ENCODE measurements at regions not wholly inside any gene's neighbourhood (a gene's known extent, or its start where the extent isn't known, plus 50 kb on each side); places are given as distances from the start of the nearest gene placed in this dataset.

DNA sequence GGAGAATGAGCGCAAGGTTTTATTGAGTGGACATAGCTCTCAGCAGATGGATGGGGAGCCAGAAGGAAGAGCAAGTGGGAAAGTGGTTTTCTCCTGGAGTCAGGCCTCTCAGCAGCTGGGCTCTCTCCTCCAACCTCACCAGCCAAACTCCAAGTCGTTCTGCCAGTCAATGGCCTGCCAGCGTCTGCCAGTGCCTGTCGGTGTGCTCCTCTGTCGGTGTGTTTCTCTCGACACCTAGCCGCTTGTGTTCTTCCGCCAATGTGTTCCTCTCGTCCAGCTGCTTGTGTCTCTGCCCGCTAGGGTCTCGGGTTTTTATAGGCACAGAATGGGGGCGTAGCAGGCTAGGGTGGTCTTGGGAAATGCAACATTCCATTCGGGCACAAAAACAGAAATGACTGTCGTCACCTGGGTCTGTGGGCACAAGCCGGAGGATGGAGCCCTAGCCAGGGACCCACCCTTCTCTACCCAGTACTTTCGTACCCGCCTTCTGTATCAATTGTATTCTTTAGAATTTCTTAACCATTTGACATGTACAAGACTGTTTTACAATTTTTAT, 1365.4 kb downstream of the FSCB start:
- Histone ChIP-seq H3K9ac (ENCODE audit: low read length) (no peak overlapping the region), H2AFZ (ENCODE audit: low read length) (no peak overlapping the region), H3K9me3 (ENCODE audit: low read length) (0 out of 2 replicates have a peak, but pooled peaks cover under 1% of the 10 kb centered on the region), H3K36me3 (ENCODE audit: low read depth, low read length) (no peaks in the 10 kb centered on the region), H3K79me2 (ENCODE audit: low read length) (no peaks in the 10 kb centered on the region), H3K9me2 (replicated peaks; ENCODE audit: low read length) (no peaks in the 10 kb centered on the region), H3F3A (ENCODE audit: low read length, unreplicated experiment) (no peaks in the 10 kb centered on the region), H3K4me1 (ENCODE audit: insufficient read depth, low read length) (no peaks in the 10 kb centered on the region; the same call in 1 of the 2 replicates), H4K20me1 (ENCODE audit: low read length) (no peaks in the 10 kb centered on the region), H3K27me3 (ENCODE audit: low read length) (no peaks in the 10 kb centered on the region), H3K27ac (ENCODE audit: low read length) (no peak overlapping the region), H3K4me2 (ENCODE audit: low read length) (no peak overlapping the region), H3K4me3 (ENCODE audit: low read length) (no peak overlapping the region)
- ChIA-PET CTCF (no interaction called here), POLR2A (ENCODE audit: unreplicated experiment) (no interaction called here)
- no peak for DNase-seq
- intact Hi-C loops (cut with micrococcal nuclease), result no loop called here
- no TSS peak for BruUV-seq (replicated peaks)
- no peak for ATAC-seq
- TF ChIP-seq EZH2phosphoT487 (IDR thresholded peaks at IDR 0.05; ENCODE audit: borderline replicate concordance, low read length), result no peak
- TF ChIP-seq EZH2 (IDR thresholded peaks at IDR 0.05; ENCODE audit: low read length, unreplicated experiment), result no peak
- TF ChIP-seq, protein P1, sequence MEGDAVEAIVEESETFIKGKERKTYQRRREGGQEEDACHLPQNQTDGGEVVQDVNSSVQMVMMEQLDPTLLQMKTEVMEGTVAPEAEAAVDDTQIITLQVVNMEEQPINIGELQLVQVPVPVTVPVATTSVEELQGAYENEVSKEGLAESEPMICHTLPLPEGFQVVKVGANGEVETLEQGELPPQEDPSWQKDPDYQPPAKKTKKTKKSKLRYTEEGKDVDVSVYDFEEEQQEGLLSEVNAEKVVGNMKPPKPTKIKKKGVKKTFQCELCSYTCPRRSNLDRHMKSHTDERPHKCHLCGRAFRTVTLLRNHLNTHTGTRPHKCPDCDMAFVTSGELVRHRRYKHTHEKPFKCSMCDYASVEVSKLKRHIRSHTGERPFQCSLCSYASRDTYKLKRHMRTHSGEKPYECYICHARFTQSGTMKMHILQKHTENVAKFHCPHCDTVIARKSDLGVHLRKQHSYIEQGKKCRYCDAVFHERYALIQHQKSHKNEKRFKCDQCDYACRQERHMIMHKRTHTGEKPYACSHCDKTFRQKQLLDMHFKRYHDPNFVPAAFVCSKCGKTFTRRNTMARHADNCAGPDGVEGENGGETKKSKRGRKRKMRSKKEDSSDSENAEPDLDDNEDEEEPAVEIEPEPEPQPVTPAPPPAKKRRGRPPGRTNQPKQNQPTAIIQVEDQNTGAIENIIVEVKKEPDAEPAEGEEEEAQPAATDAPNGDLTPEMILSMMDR (conservative IDR thresholded peaks at IDR 0.05; ENCODE audit: low read depth, low read length), result no peak

- Histone ChIP-seq H3K27me3 (ENCODE audit: low read length) (no peaks in the 10 kb centered on the region), H3K9ac (ENCODE audit: low read length) (no peak overlapping the region), H3K4me3 (ENCODE audit: low read length) (no peak overlapping the region), H3K9me3 (ENCODE audit: low read length) (0 out of 2 replicates have a peak, but pooled peaks cover 4% of the 10 kb centered on the region), H3K4me2 (ENCODE audit: low read length) (no peak overlapping the region), H3K9me2 (replicated peaks; ENCODE audit: low read length) (no peaks in the 10 kb centered on the region), H3K79me2 (ENCODE audit: low read length) (no peaks in the 10 kb centered on the region), H3K4me1 (ENCODE audit: insufficient read depth, low read length) (no peaks in the 10 kb centered on the region), H4K20me1 (ENCODE audit: low read length) (no peaks in the 10 kb centered on the region), H3F3A (ENCODE audit: low read length, unreplicated experiment) (no peaks in the 10 kb centered on the region), H3K36me3 (ENCODE audit: low read depth, low read length) (no peaks in the 10 kb centered on the region), H3K27ac (ENCODE audit: low read length) (no peak overlapping the region), H2AFZ (ENCODE audit: low read length) (no peak overlapping the region)
- TF ChIP-seq, protein P1 (conservative IDR thresholded peaks at IDR 0.05; ENCODE audit: low read depth, low read length), result no peak
- TF ChIP-seq EZH2 (IDR thresholded peaks at IDR 0.05; ENCODE audit: low read length, unreplicated experiment) (no peak), EZH2phosphoT487 (IDR thresholded peaks at IDR 0.05; ENCODE audit: borderline replicate concordance, low read length) (no peak)
- ChIA-PET CTCF (no interaction called here), POLR2A (ENCODE audit: unreplicated experiment) (no interaction called here)
- no TSS peak for BruUV-seq (replicated peaks)
- ATAC-seq (no peak), DNase-seq (no peak)
- intact Hi-C loops (cut with micrococcal nuclease), result no loop called here
Observed at GRCh38 chr14:43140453-43140852, 1366.6 kb downstream of the FSCB start.

GRCh38 chr14:43135877-43136411, 1371.1 kb downstream of the FSCB start:
- Histone ChIP-seq H3K27ac (ENCODE audit: low read length) (no peak overlapping the region), H3K9me3 (ENCODE audit: low read length) (0 out of 2 replicates have a peak, but pooled peaks cover 4% of the 10 kb centered on the region), H3K27me3 (ENCODE audit: low read length) (no peaks in the 10 kb centered on the region), H3K4me1 (ENCODE audit: insufficient read depth, low read length) (no peaks in the 10 kb centered on the region), H3K9ac (ENCODE audit: low read length) (no peak overlapping the region), H3K36me3 (ENCODE audit: low read depth, low read length) (no peaks in the 10 kb centered on the region), H3K4me2 (ENCODE audit: low read length) (no peak overlapping the region), H3K9me2 (replicated peaks; ENCODE audit: low read length) (no peaks in the 10 kb centered on the region), H2AFZ (ENCODE audit: low read length) (no peak overlapping the region), H3K79me2 (ENCODE audit: low read length) (no peaks in the 10 kb centered on the region), H3F3A (ENCODE audit: low read length, unreplicated experiment) (no peaks in the 10 kb centered on the region), H4K20me1 (ENCODE audit: low read length) (no peaks in the 10 kb centered on the region), H3K4me3 (ENCODE audit: low read length) (no peak overlapping the region)
- BruUV-seq (replicated peaks), result no TSS peak
- ChIA-PET CTCF (no interaction called here), POLR2A (ENCODE audit: unreplicated experiment) (no interaction called here)
- TF ChIP-seq, protein P1 (conservative IDR thresholded peaks at IDR 0.05; ENCODE audit: low read depth, low read length), result no peak
- TF ChIP-seq EZH2phosphoT487 (IDR thresholded peaks at IDR 0.05; ENCODE audit: borderline replicate concordance, low read length) (no peak), EZH2 (IDR thresholded peaks at IDR 0.05; ENCODE audit: low read length, unreplicated experiment) (no peak)
- ATAC-seq (no peak), DNase-seq (no peak)
- intact Hi-C loops (cut with micrococcal nuclease), result no loop called here

Data from PC-3 (cell line).